ENCODE measurements at regions not wholly inside any gene's neighbourhood (a gene's known extent, or its start where the extent isn't known, plus 50 kb on each side); places are given as distances from the start of the nearest gene placed in this dataset.

GRCh38 chr1:58880592-58880991 lies 96.7 kb upstream of the JUN start:
- dilution Hi-C loops (cut with MboI; ENCODE audit: extremely low pct_ligation_motif_present, low sequenced_read_pairs) = no loop called here
- no peak for DNase-seq (ENCODE audit: low read depth, low spot score)

GRCh38 chr1:58881471-58881994 lies 97.7 kb upstream of the JUN start:
- Histone ChIP-seq H3K4me3 (ENCODE audit: control insufficient read depth in 2 of 3, extremely low read depth in 1 of 3, insufficient read depth in 2 of 3, low read depth in 1 of 3, low read length in 3 of 3) (no peak overlapping the region), H2AFZ (ENCODE audit: control insufficient read depth, low read length) (no peak overlapping the region), H4K20me1 (ENCODE audit: control insufficient read depth, extremely low read depth, insufficient read depth, low read length) (no peaks in the 10 kb centered on the region), H3K4me1 (ENCODE audit: control insufficient read depth, extremely low read depth, insufficient read depth, low read length) (peaks cover 30% of the 10 kb centered on the region), H3K27me3 (ENCODE audit: control insufficient read depth, extremely low read depth, insufficient read depth, low read length) (no peaks in the 10 kb centered on the region), H3K79me2 (ENCODE audit: control insufficient read depth, insufficient read depth, low read length) (no peaks in the 10 kb centered on the region), H3K9me3 (ENCODE audit: control insufficient read depth, low read depth, low read length) (no peaks in the 10 kb centered on the region), H3K36me3 (ENCODE audit: control insufficient read depth in 2 of 2, extremely low read depth in 1 of 2, insufficient read depth in 2 of 2, low read length in 2 of 2) (no peaks in the 10 kb centered on the region), H3K9ac (ENCODE audit: control insufficient read depth, extremely low read depth, insufficient read depth, low read length) (no peak overlapping the region), H3K4me2 (ENCODE audit: control insufficient read depth, extremely low read depth, insufficient read depth, low read depth, low read length) (no peak overlapping the region), H3K27ac (ENCODE audit: control insufficient read depth, insufficient read depth, low read length) (no peak overlapping the region), H3K9me1 (ENCODE audit: control insufficient read depth, extremely low read depth, insufficient read depth, low read length) (no peaks in the 10 kb centered on the region)
- TF ChIP-seq EZH2 (IDR thresholded peaks at IDR 0.05; ENCODE audit: low read length) (no peak), CTCF (optimal IDR thresholded peaks at IDR 0.05 in 1 of 3, IDR thresholded peaks at IDR 0.05 in 1 of 3, conservative IDR thresholded peaks at IDR 0.05 in 1 of 3; ENCODE audit: extremely low read depth in 1 of 3, insufficient read depth in 2 of 3, low read length in 3 of 3) (no peak)
- FAIRE-seq = no peak
- dilution Hi-C loops (cut with MboI; ENCODE audit: extremely low pct_ligation_motif_present, low sequenced_read_pairs) = no loop called here
- peak; percentile 28 for DNase-seq (ENCODE audit: low read depth, low spot score)

More at GRCh38 chr1:58880592-58880991, 96.7 kb upstream of the JUN start:
- H3K9me3 ChIP-seq (ENCODE audit: control insufficient read depth, low read depth, low read length) = no peaks in the 10 kb centered on the region
- no peak overlapping the region for H3K4me3 ChIP-seq (ENCODE audit: control insufficient read depth in 2 of 3, extremely low read depth in 1 of 3, insufficient read depth in 2 of 3, low read depth in 1 of 3, low read length in 3 of 3)
- TF ChIP-seq CTCF (optimal IDR thresholded peaks at IDR 0.05 in 1 of 3, IDR thresholded peaks at IDR 0.05 in 1 of 3, conservative IDR thresholded peaks at IDR 0.05 in 1 of 3; ENCODE audit: extremely low read depth in 1 of 3, insufficient read depth in 2 of 3, low read length in 3 of 3) (no peak), EZH2 (IDR thresholded peaks at IDR 0.05; ENCODE audit: low read length) (no peak)
- no peaks in the 10 kb centered on the region for H3K9me1 ChIP-seq (ENCODE audit: control insufficient read depth, extremely low read depth, insufficient read depth, low read length)
- H3K4me2 ChIP-seq (ENCODE audit: control insufficient read depth, extremely low read depth, insufficient read depth, low read depth, low read length) = no peak overlapping the region
- peaks cover 30% of the 10 kb centered on the region for H3K4me1 ChIP-seq (ENCODE audit: control insufficient read depth, extremely low read depth, insufficient read depth, low read length)
- H3K36me3 ChIP-seq (ENCODE audit: control insufficient read depth in 2 of 2, extremely low read depth in 1 of 2, insufficient read depth in 2 of 2, low read length in 2 of 2) = no peaks in the 10 kb centered on the region
- H3K79me2 ChIP-seq (ENCODE audit: control insufficient read depth, insufficient read depth, low read length) = no peaks in the 10 kb centered on the region
- no peaks in the 10 kb centered on the region for H3K27me3 ChIP-seq (ENCODE audit: control insufficient read depth, extremely low read depth, insufficient read depth, low read length)
- FAIRE-seq = no peak
- no peak overlapping the region for H2AFZ ChIP-seq (ENCODE audit: control insufficient read depth, low read length)
- H3K9ac ChIP-seq (ENCODE audit: control insufficient read depth, extremely low read depth, insufficient read depth, low read length) = no peak overlapping the region
- no peak overlapping the region for H3K27ac ChIP-seq (ENCODE audit: control insufficient read depth, insufficient read depth, low read length)
- no peaks in the 10 kb centered on the region for H4K20me1 ChIP-seq (ENCODE audit: control insufficient read depth, extremely low read depth, insufficient read depth, low read length)
